GM10266 (cell line): ENCODE measurements at regions not wholly inside any gene's neighbourhood (a gene's known extent, or its start where the extent isn't known, plus 50 kb on each side); places are given as distances from the start of the nearest gene placed in this dataset.

Source experiments
- DNase-seq: peaks from one replicate; pipeline ENCODE4 v3.0.0; 2012; ENCODE audit errors: extremely low spot score
- TF ChIP-seq, protein P1 (sequence below): IDR thresholded peaks from 2 replicates; pipeline ENCODE4 v1.5.1; 2012; ENCODE audit warnings: mild to moderate bottlenecking, low read depth; ENCODE audit not compliant: control insufficient read depth, insufficient read depth; ENCODE audit errors: missing control alignments

DNA sequence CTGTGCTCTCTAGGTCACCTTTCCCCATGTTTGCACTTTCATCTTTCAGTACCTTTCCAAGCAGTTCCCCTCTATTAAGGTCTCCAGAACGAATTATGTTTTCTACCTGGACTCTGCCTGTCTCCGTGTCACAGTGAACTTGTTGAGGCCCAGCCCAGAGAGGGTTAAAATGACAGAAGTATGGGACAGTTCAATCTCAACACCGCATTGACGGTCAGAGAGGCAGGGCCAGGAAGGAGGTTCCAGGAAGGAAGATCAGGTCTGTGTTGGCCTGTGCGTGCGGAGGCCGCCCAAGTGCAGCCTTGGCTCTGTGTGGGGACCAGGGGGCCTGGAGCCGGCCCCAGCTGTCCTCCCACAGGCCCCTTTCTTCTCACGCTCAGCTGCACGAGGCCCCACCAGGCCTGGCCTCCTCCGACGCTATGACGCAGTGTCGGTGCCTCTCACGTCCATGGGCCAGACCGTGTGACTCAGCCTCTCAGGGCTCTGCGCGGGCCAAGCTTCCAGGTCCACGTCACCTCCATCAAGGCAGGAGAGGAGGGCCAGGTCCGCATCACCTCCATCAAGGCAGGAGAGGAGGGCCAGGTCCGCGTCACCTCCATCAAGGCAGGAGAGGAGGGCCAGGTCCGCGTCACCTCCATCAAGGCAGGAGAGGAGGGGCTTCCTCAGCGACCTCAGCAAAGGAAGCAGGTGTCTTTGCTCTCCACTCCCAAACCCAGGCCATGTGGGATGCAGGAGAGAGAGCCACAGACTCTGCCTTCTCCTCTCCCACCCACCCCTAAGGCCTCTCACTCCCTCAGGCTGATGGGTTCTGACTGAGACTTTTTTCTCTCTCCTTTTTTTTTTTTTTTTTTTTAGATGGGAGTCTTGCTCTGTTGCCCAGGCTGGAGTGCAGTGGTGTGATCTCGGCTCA is 83.1 kb downstream of the CPN2 start:
- DNase-seq = no peak
- TF ChIP-seq, protein P1, sequence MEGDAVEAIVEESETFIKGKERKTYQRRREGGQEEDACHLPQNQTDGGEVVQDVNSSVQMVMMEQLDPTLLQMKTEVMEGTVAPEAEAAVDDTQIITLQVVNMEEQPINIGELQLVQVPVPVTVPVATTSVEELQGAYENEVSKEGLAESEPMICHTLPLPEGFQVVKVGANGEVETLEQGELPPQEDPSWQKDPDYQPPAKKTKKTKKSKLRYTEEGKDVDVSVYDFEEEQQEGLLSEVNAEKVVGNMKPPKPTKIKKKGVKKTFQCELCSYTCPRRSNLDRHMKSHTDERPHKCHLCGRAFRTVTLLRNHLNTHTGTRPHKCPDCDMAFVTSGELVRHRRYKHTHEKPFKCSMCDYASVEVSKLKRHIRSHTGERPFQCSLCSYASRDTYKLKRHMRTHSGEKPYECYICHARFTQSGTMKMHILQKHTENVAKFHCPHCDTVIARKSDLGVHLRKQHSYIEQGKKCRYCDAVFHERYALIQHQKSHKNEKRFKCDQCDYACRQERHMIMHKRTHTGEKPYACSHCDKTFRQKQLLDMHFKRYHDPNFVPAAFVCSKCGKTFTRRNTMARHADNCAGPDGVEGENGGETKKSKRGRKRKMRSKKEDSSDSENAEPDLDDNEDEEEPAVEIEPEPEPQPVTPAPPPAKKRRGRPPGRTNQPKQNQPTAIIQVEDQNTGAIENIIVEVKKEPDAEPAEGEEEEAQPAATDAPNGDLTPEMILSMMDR = no peak

- TF ChIP-seq, protein P1 = no peak
- DNase-seq = no peak
These were observed 82.2 kb downstream of the CPN2 start for GRCh38 chr3:194268654-194269512.

DNA sequence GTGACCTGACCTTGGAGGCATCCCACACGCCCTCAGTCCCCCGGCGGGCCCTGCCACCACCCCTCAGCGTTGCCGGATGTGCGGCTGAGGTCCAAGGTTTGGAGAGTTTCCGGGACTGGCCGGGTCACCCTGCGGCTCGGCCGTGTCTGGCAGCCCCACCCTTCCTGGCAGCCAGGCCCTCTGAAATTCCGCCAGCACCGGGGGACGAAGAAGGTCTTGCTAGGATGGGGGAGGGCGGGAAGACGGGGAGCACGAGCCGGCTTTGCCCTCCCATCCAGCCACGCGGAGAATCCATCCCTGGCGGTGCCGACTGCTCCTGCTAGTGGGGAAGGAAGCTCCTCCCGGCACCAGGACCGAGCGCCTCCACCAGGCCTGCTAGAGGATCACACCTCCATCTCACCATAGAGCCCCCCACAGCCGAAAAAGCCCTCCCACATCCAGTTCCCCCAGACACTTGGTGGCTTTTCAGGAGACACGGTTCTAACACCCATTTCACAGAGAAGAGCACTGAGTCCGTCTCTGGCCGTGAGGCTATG is 81.5 kb downstream of the CPN2 start:
- DNase-seq = no peak
- TF ChIP-seq, protein P1 = no peak

GRCh38 chr3:194270627-194271459 is 80.3 kb downstream of the CPN2 start:
- DNase-seq = no peak

DNA sequence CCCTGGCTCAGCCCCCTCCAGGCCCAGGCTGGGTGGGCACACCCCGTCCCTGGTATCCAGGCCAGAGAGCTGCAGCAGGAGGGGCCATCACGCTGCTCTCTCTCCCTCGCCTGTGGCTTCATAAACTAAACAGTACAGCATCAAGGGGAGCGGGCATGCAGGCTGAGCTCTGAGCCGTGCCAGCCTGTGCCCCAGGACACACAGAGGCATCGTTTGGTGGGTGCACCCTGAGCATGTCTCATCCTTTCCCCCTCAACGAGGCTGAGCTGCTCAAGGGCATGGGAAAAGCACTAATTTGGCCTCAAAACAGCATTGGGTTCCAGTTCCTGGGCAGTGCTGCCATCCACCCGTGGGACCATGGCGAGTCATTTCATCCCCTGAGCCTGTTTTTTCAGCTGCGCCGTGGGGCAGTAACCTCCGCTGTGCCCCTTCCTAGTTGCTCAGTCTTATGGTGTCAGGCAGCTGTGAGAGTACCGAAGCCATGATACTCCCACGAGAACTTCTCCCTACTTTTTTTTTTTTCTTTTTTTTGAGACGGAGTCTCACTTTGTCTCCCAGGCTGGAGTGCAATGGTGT is 79.6 kb downstream of the CPN2 start:
- DNase-seq = no peak
- TF ChIP-seq, protein P1 = no peak

More at GRCh38 chr3:194270627-194271459, 80.3 kb downstream of the CPN2 start:
- TF ChIP-seq, protein P1 = no peak

- TF ChIP-seq, protein P1 = no peak
- DNase-seq = no peak
These were observed 78.9 kb downstream of the CPN2 start for GRCh38 chr3:194272221-194272620.
